ENCODE measurements at regions not wholly inside any gene's neighbourhood (a gene's known extent, or its start where the extent isn't known, plus 50 kb on each side); places are given as distances from the start of the nearest gene placed in this dataset.

DNA sequence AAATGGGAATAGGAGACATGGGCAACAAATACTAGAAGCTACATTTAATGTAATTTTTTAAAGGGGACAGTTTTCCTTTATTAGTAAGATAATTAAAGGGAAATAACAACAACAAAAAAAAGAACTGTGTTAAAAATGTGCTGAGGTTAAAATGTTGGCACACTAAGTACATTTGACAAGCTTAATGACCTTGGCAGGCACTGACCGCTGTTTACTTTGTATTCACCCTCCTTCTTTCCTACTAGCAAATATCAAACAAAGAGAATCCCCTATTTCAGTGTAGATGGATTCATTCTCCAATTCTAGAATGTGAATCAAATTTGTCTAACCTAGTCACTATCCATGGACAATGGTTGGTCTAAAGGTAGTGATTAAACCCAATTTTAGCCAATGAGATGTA, 77.5 kb upstream of the TOMM7 start:
- no peak for TF ChIP-seq EZH2 (IDR thresholded peaks at IDR 0.05; ENCODE audit: borderline replicate concordance, low read depth, low read length, severe bottlenecking)
- TF ChIP-seq, protein P1, sequence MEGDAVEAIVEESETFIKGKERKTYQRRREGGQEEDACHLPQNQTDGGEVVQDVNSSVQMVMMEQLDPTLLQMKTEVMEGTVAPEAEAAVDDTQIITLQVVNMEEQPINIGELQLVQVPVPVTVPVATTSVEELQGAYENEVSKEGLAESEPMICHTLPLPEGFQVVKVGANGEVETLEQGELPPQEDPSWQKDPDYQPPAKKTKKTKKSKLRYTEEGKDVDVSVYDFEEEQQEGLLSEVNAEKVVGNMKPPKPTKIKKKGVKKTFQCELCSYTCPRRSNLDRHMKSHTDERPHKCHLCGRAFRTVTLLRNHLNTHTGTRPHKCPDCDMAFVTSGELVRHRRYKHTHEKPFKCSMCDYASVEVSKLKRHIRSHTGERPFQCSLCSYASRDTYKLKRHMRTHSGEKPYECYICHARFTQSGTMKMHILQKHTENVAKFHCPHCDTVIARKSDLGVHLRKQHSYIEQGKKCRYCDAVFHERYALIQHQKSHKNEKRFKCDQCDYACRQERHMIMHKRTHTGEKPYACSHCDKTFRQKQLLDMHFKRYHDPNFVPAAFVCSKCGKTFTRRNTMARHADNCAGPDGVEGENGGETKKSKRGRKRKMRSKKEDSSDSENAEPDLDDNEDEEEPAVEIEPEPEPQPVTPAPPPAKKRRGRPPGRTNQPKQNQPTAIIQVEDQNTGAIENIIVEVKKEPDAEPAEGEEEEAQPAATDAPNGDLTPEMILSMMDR (IDR thresholded peaks at IDR 0.05; ENCODE audit: extremely low read depth in 1 of 2, insufficient read depth in 1 of 2, low read depth in 1 of 2, low read length in 2 of 2), result no peak
- TF ChIP-seq POLR2A (IDR thresholded peaks at IDR 0.05; ENCODE audit: low read depth, low read length), result no peak
- TF ChIP-seq, protein P2, sequence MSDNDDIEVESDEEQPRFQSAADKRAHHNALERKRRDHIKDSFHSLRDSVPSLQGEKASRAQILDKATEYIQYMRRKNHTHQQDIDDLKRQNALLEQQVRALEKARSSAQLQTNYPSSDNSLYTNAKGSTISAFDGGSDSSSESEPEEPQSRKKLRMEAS (IDR thresholded peaks at IDR 0.05; ENCODE audit: insufficient read depth, insufficient read length), result no peak
